K562 (cell line): ENCODE measurements at regions not wholly inside any gene's neighbourhood (a gene's known extent, or its start where the extent isn't known, plus 50 kb on each side); places are given as distances from the start of the nearest gene placed in this dataset.

Source experiments
- HDAC8 ChIP-seq: fragments of 450-650 bp; IDR thresholded peaks from 2 replicates; pipeline ENCODE4 v1.6.1; 2016; ENCODE audit warnings: mild to moderate bottlenecking, missing genetic modification characterization, moderate library complexity, missing compliant biosample characterization
- MAZ ChIP-seq, 2 experiments: fragments of 450-650 bp in 1 of 2; sonication (generic) in 1 of 2; formaldehyde crosslinking; IDR thresholded peaks in 1 of 2; conservative IDR thresholded peaks in 1 of 2; 2 replicates each; pipeline versions ENCODE4 v1.4.0 to v1.5.0; 2020; ENCODE audit warnings: mild to moderate bottlenecking in 1 of 2, missing genetic modification reagents in 1 of 2
- TF ChIP-seq, protein P1 (sequence below), 2 experiments: fragments of 450-650 bp in 1 of 2; sonication (generic) in 1 of 2; formaldehyde crosslinking in 1 of 2; IDR thresholded peaks; 2 replicates each; pipeline versions ENCODE4 v1.7.1 to v1.9.0; 2016 to 2022; ENCODE audit warnings: inconsistent platforms in 1 of 2, mild to moderate bottlenecking in 1 of 2, missing genetic modification reagents in 1 of 2

DNA sequence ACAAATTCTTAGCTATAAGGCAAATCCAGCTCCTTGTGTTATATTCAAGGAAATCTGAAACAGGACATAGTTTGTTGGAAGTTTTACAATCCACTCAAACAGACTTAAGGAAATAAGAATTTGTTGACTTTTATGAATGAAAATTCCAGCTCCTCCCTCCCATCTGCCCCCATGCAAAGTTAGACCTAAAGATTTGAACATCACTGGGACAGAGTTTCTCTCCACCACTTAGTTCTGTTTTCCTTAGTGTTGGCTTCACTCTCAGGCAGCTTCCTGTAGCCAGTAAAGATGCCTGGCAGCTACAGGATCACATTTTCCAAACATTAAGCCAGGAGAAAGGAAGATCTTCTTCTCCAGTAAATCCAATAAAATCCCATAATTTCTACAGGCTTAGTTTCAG is 265.0 kb downstream of the TAFA4 start (continued):
- TF ChIP-seq, protein P1, sequence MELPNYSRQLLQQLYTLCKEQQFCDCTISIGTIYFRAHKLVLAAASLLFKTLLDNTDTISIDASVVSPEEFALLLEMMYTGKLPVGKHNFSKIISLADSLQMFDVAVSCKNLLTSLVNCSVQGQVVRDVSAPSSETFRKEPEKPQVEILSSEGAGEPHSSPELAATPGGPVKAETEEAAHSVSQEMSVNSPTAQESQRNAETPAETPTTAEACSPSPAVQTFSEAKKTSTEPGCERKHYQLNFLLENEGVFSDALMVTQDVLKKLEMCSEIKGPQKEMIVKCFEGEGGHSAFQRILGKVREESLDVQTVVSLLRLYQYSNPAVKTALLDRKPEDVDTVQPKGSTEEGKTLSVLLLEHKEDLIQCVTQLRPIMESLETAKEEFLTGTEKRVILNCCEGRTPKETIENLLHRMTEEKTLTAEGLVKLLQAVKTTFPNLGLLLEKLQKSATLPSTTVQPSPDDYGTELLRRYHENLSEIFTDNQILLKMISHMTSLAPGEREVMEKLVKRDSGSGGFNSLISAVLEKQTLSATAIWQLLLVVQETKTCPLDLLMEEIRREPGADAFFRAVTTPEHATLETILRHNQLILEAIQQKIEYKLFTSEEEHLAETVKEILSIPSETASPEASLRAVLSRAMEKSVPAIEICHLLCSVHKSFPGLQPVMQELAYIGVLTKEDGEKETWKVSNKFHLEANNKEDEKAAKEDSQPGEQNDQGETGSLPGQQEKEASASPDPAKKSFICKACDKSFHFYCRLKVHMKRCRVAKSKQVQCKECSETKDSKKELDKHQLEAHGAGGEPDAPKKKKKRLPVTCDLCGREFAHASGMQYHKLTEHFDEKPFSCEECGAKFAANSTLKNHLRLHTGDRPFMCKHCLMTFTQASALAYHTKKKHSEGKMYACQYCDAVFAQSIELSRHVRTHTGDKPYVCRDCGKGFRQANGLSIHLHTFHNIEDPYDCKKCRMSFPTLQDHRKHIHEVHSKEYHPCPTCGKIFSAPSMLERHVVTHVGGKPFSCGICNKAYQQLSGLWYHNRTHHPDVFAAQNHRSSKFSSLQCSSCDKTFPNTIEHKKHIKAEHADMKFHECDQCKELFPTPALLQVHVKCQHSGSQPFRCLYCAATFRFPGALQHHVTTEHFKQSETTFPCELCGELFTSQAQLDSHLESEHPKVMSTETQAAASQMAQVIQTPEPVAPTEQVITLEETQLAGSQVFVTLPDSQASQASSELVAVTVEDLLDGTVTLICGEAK (IDR thresholded peaks at IDR 0.05) = no peak
- TF ChIP-seq, protein P1 (CRISPR knock-in tag; IDR thresholded peaks at IDR 0.05) = no peak
- TF ChIP-seq MAZ (CRISPR knock-in tag; conservative IDR thresholded peaks at IDR 0.05 in 1 of 2, IDR thresholded peaks at IDR 0.05 in 1 of 2) = no peak
- no peak for TF ChIP-seq HDAC8 (tag)
